Caco-2 (cell line): ENCODE measurements at regions not wholly inside any gene's neighbourhood (a gene's known extent, or its start where the extent isn't known, plus 50 kb on each side); places are given as distances from the start of the nearest gene placed in this dataset.

Experiments
- BruUV-seq: library from RNA; stranded (reverse); fragments of 400-500 nt; replicated peaks from 2 replicates; lab custom pipeline; 2021; lab: Mats Ljungman, UMichigan
- CTCF ChIA-PET: fragments of 300-600 bp; sonication (Branson Sonifier 250); formaldehyde crosslinking; loops from one replicate; lab custom pipeline; 2022; ENCODE audit warnings: antibody characterized with exemption; lab: Charles Lee
- POLR2A ChIA-PET: fragments of 300-600 bp; sonication (Branson Sonifier 250); formaldehyde crosslinking; loops from one replicate; lab custom pipeline; 2022; ENCODE audit warnings: antibody characterized with exemption; lab: Charles Lee
- DNase-seq, 2 experiments: peaks; one replicate each; pipeline versions ENCODE4 v3.0.0 to v3.0.0-alpha.2; 2020 to 2022
- H3K27me3 ChIP-seq: replicated peaks from 2 replicates; pipeline ENCODE4 v1.6.0; 2011; ENCODE audit warnings: low read length; ENCODE audit not compliant: control insufficient read depth, insufficient read depth
- H3K36me3 ChIP-seq: 2 replicates; pipeline ENCODE4 v1.5.1; 2011; ENCODE audit warnings: low read length; ENCODE audit not compliant: control insufficient read depth, insufficient read depth
- H3K4me1 ChIP-seq: fragments of 250-450 bp; sonication (Bioruptor Pico); 2 replicates; pipeline ENCODE4 v1.5.1; 2020; ENCODE audit warnings: mild to moderate bottlenecking
- H3K4me3 ChIP-seq: 2 replicates; pipeline ENCODE4 v1.5.1; 2011; ENCODE audit warnings: low read depth, mild to moderate bottlenecking, control low read depth, low read length
- H3K9me3 ChIP-seq: fragments of 250-450 bp; sonication (Bioruptor Pico); 2 replicates; pipeline ENCODE4 v1.5.1; 2020; ENCODE audit warnings: mild to moderate bottlenecking, moderate library complexity
- H3K27ac Mint-ChIP-seq: one replicate; pipeline ENCODE4 v1.8.0; 2022; ENCODE audit warnings: mixed read lengths; ENCODE audit not compliant: unreplicated experiment
- H3K27me3 Mint-ChIP-seq: one replicate; pipeline ENCODE4 v1.8.0; 2022; ENCODE audit warnings: mixed read lengths; ENCODE audit not compliant: insufficient read depth, unreplicated experiment
- H3K36me3 Mint-ChIP-seq: one replicate; pipeline ENCODE4 v1.8.0; 2022; ENCODE audit warnings: mild to moderate bottlenecking, mixed read lengths; ENCODE audit not compliant: insufficient read depth, unreplicated experiment
- H3K4me1 Mint-ChIP-seq: one replicate; pipeline ENCODE4 v1.8.0; 2022; ENCODE audit warnings: low read depth, mixed read lengths; ENCODE audit not compliant: unreplicated experiment
- H3K4me3 Mint-ChIP-seq: one replicate; pipeline ENCODE4 v1.8.0; 2022; ENCODE audit warnings: mild to moderate bottlenecking, moderate library complexity, mixed read lengths; ENCODE audit not compliant: unreplicated experiment
- H3K9me3 Mint-ChIP-seq: one replicate; pipeline ENCODE4 v1.8.0; 2022; ENCODE audit warnings: mixed read lengths; ENCODE audit not compliant: unreplicated experiment
- CTCF ChIP-seq, 2 experiments: fragments of 200-600 bp in 1 of 2; IDR thresholded peaks; 1 replicate in 1 of 2; 2 replicates in 1 of 2; pipeline versions ENCODE4 v1.5.1 to v1.8.0; 2011 to 2022; ENCODE audit warnings: antibody characterized with exemption in 1 of 2, control low read depth in 1 of 2, inconsistent platforms in 1 of 2, low read depth in 1 of 2, low read length in 1 of 2, mild to moderate bottlenecking in 1 of 2, moderate library complexity in 1 of 2; ENCODE audit not compliant: insufficient read depth in 1 of 2, severe bottlenecking in 1 of 2, unreplicated experiment in 1 of 2
- intact Hi-C: fragments of 100-400 bp; cut with micrococcal nuclease; formaldehyde crosslinking; loops from one replicate; pipeline ENCODE4 v1.10.0; 2022; ENCODE audit not compliant: unreplicated experiment

GRCh38 chr3:3237979-3238378 is 58.5 kb upstream of the CRBN start:
- no peaks in the 10 kb centered on the region for H3K27me3 Mint-ChIP-seq
- Histone ChIP-seq H3K4me1 (peaks cover 4% of the 10 kb centered on the region; the same call in 1 of the 2 replicates), H3K4me3 (no peak overlapping the region), H3K27me3 (no peaks in the 10 kb centered on the region; the same call in 1 of the 2 replicates), H3K9me3 (no peaks in the 10 kb centered on the region), H3K36me3 (no peaks in the 10 kb centered on the region)
- BruUV-seq: no TSS peak
- ChIA-PET POLR2A (no interaction called here), CTCF (no interaction called here)
- no peaks in the 10 kb centered on the region for H3K9me3 Mint-ChIP-seq
- peaks cover 6% of the 10 kb centered on the region for H3K4me1 Mint-ChIP-seq
- DNase-seq: no peak
- intact Hi-C loops: no loop called here
- no peak overlapping the region for H3K27ac Mint-ChIP-seq
- no peaks in the 10 kb centered on the region for H3K36me3 Mint-ChIP-seq
- TF ChIP-seq CTCF (IDR thresholded peaks at IDR 0.05; ENCODE audit: insufficient read depth in 1 of 2, low read depth in 1 of 2, low read length in 1 of 2, severe bottlenecking in 1 of 2, unreplicated experiment in 1 of 2): no peak
- no peak overlapping the region for H3K4me3 Mint-ChIP-seq

- no peak for TF ChIP-seq CTCF (IDR thresholded peaks at IDR 0.05; ENCODE audit: insufficient read depth in 1 of 2, low read depth in 1 of 2, low read length in 1 of 2, severe bottlenecking in 1 of 2, unreplicated experiment in 1 of 2)
- H3K4me3 ChIP-seq: no peak overlapping the region
- CTCF ChIA-PET: no interaction called here
- Mint-ChIP-seq H3K27me3 (no peaks in the 10 kb centered on the region), H3K36me3 (no peaks in the 10 kb centered on the region), H3K4me3 (no peak overlapping the region), H3K9me3 (no peaks in the 10 kb centered on the region), H3K4me1 (no peaks in the 10 kb centered on the region), H3K27ac (no peak overlapping the region)
- no peak for DNase-seq
- H3K9me3 ChIP-seq: no peaks in the 10 kb centered on the region
- POLR2A ChIA-PET: no interaction called here
- intact Hi-C loops: no loop called here
- peaks cover 4% of the 10 kb centered on the region; the same call in 1 of the 2 replicates for H3K4me1 ChIP-seq
- no TSS peak for BruUV-seq
- H3K36me3 ChIP-seq: no peaks in the 10 kb centered on the region
- H3K27me3 ChIP-seq: no peaks in the 10 kb centered on the region
These were observed 52.8 kb upstream of the CRBN start for GRCh38 chr3:3232251-3232650.
